Cardiac muscle cell (in vitro differentiated cells and primary cell): ENCODE measurements at regions not wholly inside any gene's neighbourhood (a gene's known extent, or its start where the extent isn't known, plus 50 kb on each side); places are given as distances from the start of the nearest gene placed in this dataset.
A peak's percentile ranks its signal among the peaks of the same experiment; 100 is the strongest.

ENCODE experiments used
- DNase-seq, 2 donors: peaks; one replicate each; pipeline versions ENCODE4 v3.0.0 to v3.0.0-alpha.2; 2010 to 2017; ENCODE audit warnings: low read depth in 1 of 2, low spot score in 1 of 2
- H3K27ac ChIP-seq: fragments of 200-600 bp; sonication (generic); 2 replicates; pipeline ENCODE4 v1.5.1; 2016
- H3K27me3 ChIP-seq: fragments of 200-600 bp; sonication (generic); 2 replicates; pipeline ENCODE4 v1.6.0; 2016; ENCODE audit warnings: control low read depth
- H3K36me3 ChIP-seq: fragments of 200-600 bp; sonication (generic); 2 replicates; pipeline ENCODE4 v1.5.1; 2016; ENCODE audit warnings: control low read depth
- H3K4me1 ChIP-seq: fragments of 200-600 bp; sonication (generic); 2 replicates; pipeline ENCODE4 v1.8.1; 2017; ENCODE audit warnings: low read depth, mild to moderate bottlenecking, mixed run types
- H3K4me3 ChIP-seq: fragments of 200-600 bp; sonication (generic); 2 replicates; pipeline ENCODE4 v1.5.1; 2016; ENCODE audit warnings: mild to moderate bottlenecking
- H3K9me3 ChIP-seq: fragments of 200-600 bp; sonication (generic); 2 replicates; pipeline ENCODE4 v1.5.1; 2017; ENCODE audit warnings: low read depth, mild to moderate bottlenecking, control low read depth
- TF ChIP-seq, protein P1 (sequence below): IDR thresholded peaks from 2 replicates; pipeline ENCODE4 v1.5.1; 2012; ENCODE audit warnings: low read depth, mild to moderate bottlenecking, low read length

DNA sequence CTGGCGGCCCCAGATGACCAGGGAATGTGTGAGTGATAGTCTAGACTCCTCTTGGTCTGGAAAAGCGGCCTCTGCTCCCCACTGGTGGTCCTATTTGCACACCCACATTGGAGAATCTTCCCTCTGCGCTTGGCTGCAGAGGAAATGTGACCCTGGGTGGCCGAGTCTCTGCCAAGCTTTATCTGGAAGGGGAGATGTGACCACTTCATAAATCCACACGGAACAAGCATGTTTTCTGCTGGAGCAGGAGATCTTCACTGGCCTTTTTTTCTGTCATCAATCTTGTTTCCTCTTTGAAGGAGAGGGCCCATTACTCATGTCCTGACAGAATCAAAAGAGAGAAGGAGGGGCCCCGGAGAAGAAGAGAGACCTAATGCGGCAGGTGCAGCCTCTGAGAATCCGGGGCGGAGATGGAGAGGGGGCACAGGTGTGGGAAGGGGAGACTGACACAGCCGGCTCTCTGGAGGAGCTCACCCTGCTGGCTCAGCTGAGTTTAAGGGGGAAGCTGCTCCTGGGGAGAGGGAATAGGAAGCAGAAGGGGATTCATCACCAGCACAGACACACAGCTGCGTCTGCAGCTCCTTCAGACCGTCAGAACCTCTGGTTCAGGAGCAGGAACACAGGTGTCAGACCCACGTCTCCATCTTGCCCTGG lies 116.3 kb downstream of the SOX9 start:
- Histone ChIP-seq H3K9me3 (no peaks in the 10 kb centered on the region), H3K36me3 (no peaks in the 10 kb centered on the region), H3K27ac (no peak overlapping the region), H3K4me3 (no peak overlapping the region), H3K27me3 (no peaks in the 10 kb centered on the region), H3K4me1 (peaks cover 11% of the 10 kb centered on the region)
- TF ChIP-seq, protein P1, sequence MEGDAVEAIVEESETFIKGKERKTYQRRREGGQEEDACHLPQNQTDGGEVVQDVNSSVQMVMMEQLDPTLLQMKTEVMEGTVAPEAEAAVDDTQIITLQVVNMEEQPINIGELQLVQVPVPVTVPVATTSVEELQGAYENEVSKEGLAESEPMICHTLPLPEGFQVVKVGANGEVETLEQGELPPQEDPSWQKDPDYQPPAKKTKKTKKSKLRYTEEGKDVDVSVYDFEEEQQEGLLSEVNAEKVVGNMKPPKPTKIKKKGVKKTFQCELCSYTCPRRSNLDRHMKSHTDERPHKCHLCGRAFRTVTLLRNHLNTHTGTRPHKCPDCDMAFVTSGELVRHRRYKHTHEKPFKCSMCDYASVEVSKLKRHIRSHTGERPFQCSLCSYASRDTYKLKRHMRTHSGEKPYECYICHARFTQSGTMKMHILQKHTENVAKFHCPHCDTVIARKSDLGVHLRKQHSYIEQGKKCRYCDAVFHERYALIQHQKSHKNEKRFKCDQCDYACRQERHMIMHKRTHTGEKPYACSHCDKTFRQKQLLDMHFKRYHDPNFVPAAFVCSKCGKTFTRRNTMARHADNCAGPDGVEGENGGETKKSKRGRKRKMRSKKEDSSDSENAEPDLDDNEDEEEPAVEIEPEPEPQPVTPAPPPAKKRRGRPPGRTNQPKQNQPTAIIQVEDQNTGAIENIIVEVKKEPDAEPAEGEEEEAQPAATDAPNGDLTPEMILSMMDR, result no peak
- peak in 1 of 2 donors; percentile 11 for DNase-seq

DNA sequence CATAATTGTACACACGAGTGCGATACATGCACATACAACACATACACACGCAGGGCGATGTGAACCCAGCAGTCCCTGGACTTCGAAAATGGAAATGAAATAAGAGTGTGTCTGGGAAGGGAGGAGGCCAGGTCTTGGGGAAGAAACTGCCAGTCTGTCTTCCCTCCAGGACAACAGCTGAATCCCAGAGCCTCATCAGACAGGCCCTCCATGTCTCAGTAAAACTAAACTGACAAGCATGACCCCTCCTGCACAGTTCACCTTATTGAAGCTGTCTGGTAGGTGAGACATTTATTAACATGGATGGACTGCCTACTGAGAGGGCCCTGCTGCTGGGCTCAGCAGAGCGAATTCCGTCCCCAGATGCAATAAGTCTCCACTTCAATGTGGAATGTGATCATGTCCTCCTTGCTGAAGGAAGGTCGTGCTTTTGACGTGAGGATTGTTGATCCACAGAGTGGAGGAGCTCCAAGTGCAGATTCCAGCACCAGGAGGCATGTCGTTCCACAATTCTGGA lies 117.4 kb downstream of the SOX9 start:
- H3K27me3 ChIP-seq, result no peaks in the 10 kb centered on the region
- H3K27ac ChIP-seq, result no peak overlapping the region
- TF ChIP-seq, protein P1, result no peak
- peaks cover 11% of the 10 kb centered on the region for H3K4me1 ChIP-seq
- no peaks in the 10 kb centered on the region for H3K36me3 ChIP-seq
- H3K4me3 ChIP-seq, result no peak overlapping the region
- H3K9me3 ChIP-seq, result no peaks in the 10 kb centered on the region
- peak; percentile 40 to 43 for DNase-seq

DNA sequence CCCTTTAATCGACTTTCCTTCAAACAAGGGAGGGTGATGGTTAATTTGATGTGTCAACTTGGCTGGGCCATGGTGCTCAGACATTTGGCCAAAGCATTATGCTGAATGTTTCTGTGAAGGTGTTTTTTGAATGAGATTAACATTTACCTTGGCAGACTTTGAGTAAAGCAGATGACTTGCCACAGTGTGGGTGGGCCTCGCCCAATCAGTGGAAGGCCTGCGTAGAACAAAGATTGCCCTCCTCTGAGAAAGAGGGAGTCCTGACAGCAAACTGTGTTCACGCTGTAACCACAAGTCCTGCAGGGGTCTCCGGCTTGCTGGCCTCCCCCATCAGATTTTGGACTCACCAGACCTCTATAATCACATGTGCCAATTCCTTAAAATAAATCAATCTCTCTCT lies 118.7 kb downstream of the SOX9 start:
- Histone ChIP-seq H3K27me3 (no peaks in the 10 kb centered on the region), H3K4me1 (peaks cover 11% of the 10 kb centered on the region), H3K9me3 (no peaks in the 10 kb centered on the region), H3K27ac (no peak overlapping the region), H3K4me3 (no peak overlapping the region), H3K36me3 (no peaks in the 10 kb centered on the region)
- no peak for DNase-seq
- TF ChIP-seq, protein P1, result no peak

DNA sequence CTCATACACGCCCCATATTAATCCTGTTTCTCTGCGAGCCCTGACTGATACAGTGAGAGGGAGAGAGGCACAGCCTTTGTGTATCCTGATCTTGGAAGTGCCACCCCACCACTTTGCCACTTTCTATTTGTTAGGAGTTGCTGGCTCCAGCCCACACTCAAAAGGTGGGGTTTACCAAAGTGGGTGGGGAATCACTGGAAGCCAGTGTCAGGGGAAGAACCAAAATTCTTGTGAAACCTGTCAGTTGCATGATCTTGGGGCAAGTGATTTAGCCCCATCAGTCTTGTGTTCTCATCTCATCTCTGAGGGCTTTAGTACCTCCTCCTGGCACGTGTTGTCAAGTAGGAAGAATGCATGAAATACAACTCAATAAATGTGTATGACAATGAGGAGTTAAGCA lies 119.5 kb downstream of the SOX9 start:
- no peak for DNase-seq
- H3K36me3 ChIP-seq, result no peaks in the 10 kb centered on the region
- no peaks in the 10 kb centered on the region for H3K9me3 ChIP-seq
- H3K4me1 ChIP-seq, result peaks cover 7% of the 10 kb centered on the region
- H3K27me3 ChIP-seq, result no peaks in the 10 kb centered on the region
- TF ChIP-seq, protein P1, result no peak
- no peak overlapping the region for H3K4me3 ChIP-seq
- no peak overlapping the region for H3K27ac ChIP-seq

DNA sequence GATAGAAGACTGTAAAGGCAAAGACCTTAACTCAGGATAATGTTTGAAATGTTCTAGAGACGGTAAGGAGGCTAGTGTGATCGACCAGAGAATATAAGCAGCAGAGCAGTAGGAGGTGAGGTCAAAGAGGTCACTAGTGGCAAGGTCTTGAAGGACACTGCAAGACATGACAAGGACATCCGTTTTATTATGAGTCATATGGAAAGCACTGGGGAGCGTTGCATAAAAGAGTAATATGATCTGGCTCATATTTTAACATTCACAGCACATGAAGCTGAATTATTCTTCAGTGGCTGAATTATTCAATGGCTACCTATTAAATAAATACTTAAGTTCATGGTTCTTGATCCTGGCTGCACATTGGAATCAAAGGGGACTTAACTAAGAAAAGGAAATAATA lies 123.7 kb downstream of the SOX9 start:
- TF ChIP-seq, protein P1, result no peak
- Histone ChIP-seq H3K27ac (no peak overlapping the region), H3K27me3 (no peaks in the 10 kb centered on the region), H3K4me3 (no peak overlapping the region), H3K9me3 (no peaks in the 10 kb centered on the region), H3K36me3 (no peaks in the 10 kb centered on the region), H3K4me1 (no peaks in the 10 kb centered on the region)
- peak in 1 of 2 donors; percentile 25 for DNase-seq
